ENCODE measurements at regions not wholly inside any gene's neighbourhood (a gene's known extent, or its start where the extent isn't known, plus 50 kb on each side); places are given as distances from the start of the nearest gene placed in this dataset.

DNA sequence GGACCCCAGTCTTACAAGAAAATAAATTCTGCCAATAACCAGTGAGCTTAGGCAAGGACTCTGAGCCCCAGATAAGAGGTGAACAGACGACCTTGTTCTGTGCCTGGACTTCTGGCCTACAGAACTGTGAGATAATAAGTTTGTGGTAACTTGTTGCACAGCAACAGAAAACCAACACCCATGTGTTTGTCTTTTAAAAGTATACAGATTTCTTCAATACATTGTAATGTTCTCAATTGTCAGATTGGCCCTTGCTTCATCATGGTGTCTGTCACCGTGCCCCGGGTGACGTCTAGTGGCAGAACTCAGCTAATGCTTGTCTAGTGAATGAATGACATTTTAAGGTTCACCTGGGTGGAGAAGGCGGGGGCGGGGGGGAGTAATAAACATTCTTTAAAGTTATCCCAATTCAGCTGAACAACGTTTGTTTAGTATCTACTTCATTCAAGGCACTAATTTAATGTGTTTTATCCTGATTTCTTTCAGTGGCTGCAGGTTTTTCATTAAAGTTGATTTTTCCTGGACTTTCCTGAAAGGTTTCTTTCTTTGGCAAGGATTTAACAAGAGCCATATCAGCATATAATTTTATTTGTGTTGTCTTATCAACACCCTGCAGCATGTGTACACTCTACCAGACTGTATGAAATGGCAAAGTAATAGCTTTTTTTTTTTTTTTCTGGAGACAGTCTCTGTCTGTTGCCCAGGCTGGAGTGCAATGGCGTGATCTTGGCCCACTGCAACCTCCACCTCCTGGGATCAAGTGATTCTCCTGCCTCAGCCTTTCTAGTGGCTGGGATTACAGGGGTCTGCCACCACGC is 123.8 kb upstream of the DLX2 start:
- no peak overlapping the region for H3K27ac ChIP-seq (ENCODE audit: insufficient read depth, low read length, poor library complexity, severe bottlenecking)
- no peaks in the 10 kb centered on the region for H3K36me3 ChIP-seq (ENCODE audit: control insufficient read depth, insufficient read depth, low read length)
- peaks cover 5 to 46% (median 15%) of the 10 kb centered on the region in 4 donors for H3K4me1 Mint-ChIP-seq
- H3K4me1 ChIP-seq (ENCODE audit: control insufficient read depth, insufficient read depth, low read length, poor library complexity, severe bottlenecking), result peaks cover 8% of the 10 kb centered on the region
- H3K9me3 ChIP-seq (ENCODE audit: control insufficient read depth in 2 of 2, low read length in 2 of 2), result no peaks in the 10 kb centered on the region
- no peak overlapping the region for H3K4me3 Mint-ChIP-seq
- H3K9me3 Mint-ChIP-seq, result no peaks in the 10 kb centered on the region
- ATAC-seq (ENCODE audit: low read depth in 2 of 2) (peak; percentile 51 to 59), DNase-seq (peak in 2 of 3 donors; percentile 20 to 75)
- H3K27me3 ChIP-seq (ENCODE audit: control insufficient read depth, insufficient read depth, low read length), result no peaks in the 10 kb centered on the region
- no peak overlapping the region for H3K4me3 ChIP-seq (ENCODE audit: low read depth, low read length)
- H3K36me3 Mint-ChIP-seq, result no peaks in the 10 kb centered on the region
- H3K27ac Mint-ChIP-seq, result peak overlapping the region in 1 of 3 donors; percentile 34
- peaks cover 27% of the 10 kb centered on the region for H3K27me3 Mint-ChIP-seq

DNA sequence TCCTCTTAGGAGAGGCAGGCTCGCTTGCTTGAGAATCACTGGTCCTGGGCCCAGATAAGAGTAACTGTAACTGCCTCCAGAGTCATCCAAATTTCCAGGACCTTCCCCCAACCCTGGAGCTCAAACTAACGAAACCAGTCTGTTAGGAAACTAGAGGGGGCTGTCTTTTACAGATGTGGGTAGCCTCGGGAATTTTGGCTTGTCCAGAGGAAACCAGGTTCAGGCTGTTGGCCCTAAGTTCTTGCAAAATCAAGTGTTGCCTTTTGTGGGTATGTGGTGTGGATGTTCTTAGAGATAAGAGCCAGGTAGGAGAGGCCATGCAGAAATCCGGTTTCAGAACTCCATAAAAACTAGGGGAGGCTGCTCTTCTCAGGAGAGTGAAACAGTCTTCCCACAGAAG is 125.0 kb upstream of the DLX2 start:
- no peaks in the 10 kb centered on the region for H3K36me3 ChIP-seq (ENCODE audit: control insufficient read depth, insufficient read depth, low read length)
- no peaks in the 10 kb centered on the region for H3K36me3 Mint-ChIP-seq
- no peak for DNase-seq
- no peak overlapping the region for H3K4me3 Mint-ChIP-seq
- no peak overlapping the region for H3K27ac ChIP-seq (ENCODE audit: insufficient read depth, low read length, poor library complexity, severe bottlenecking)
- H3K4me1 ChIP-seq (ENCODE audit: control insufficient read depth, insufficient read depth, low read length, poor library complexity, severe bottlenecking), result peaks cover 8% of the 10 kb centered on the region
- peaks cover 5 to 38% (median 14%) of the 10 kb centered on the region in 4 donors for H3K4me1 Mint-ChIP-seq
- ATAC-seq (ENCODE audit: low read depth in 2 of 2), result no peak
- no peaks in the 10 kb centered on the region for H3K27me3 ChIP-seq (ENCODE audit: control insufficient read depth, insufficient read depth, low read length)
- H3K27me3 Mint-ChIP-seq, result peaks cover 31% of the 10 kb centered on the region
- H3K9me3 ChIP-seq (ENCODE audit: control insufficient read depth in 2 of 2, low read length in 2 of 2), result no peaks in the 10 kb centered on the region
- H3K27ac Mint-ChIP-seq, result peak overlapping the region in 1 of 3 donors; percentile 38
- no peak overlapping the region for H3K4me3 ChIP-seq (ENCODE audit: low read depth, low read length)
- H3K9me3 Mint-ChIP-seq, result no peaks in the 10 kb centered on the region

DNA sequence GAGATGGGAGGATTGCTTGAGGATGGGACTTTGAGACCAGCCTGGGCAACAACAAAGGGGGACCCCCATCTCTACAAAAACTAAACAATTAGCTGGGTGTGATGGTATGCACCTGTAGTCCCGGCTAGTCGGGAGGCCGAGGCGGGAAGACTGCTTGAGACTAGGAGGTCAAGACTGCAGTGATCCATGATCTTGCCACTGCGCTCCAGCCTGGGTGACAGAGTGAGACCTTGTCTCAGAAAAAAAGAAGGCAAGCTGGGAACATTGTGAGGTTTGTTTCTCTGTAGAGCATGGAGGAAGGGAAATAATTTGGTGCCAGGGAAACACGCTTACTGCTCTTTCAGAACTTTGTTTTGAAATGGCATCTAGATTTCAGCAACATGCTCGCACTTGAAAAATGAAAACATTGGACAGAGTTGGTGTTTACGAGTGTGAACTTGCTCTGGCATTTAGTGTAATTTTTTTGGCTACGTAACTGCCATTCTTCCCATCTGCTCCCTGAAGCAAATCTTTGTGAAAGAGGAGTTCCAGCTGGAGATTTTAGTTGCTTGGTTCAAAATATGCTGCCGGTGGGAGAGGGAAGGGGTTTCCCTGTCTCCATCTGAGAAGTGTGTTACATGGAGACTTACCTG is 125.6 kb upstream of the DLX2 start:
- no peak for DNase-seq
- peak overlapping the region in 1 of 3 donors; percentile 5 for H3K27ac Mint-ChIP-seq
- no peak overlapping the region for H3K4me3 Mint-ChIP-seq
- H3K36me3 ChIP-seq (ENCODE audit: control insufficient read depth, insufficient read depth, low read length), result no peaks in the 10 kb centered on the region
- no peaks in the 10 kb centered on the region for H3K9me3 ChIP-seq (ENCODE audit: control insufficient read depth in 2 of 2, low read length in 2 of 2)
- no peaks in the 10 kb centered on the region for H3K9me3 Mint-ChIP-seq
- ATAC-seq (ENCODE audit: low read depth in 2 of 2), result no peak
- no peak overlapping the region for H3K27ac ChIP-seq (ENCODE audit: insufficient read depth, low read length, poor library complexity, severe bottlenecking)
- H3K27me3 ChIP-seq (ENCODE audit: control insufficient read depth, insufficient read depth, low read length), result peaks cover 4% of the 10 kb centered on the region
- H3K36me3 Mint-ChIP-seq, result no peaks in the 10 kb centered on the region
- no peak overlapping the region for H3K4me3 ChIP-seq (ENCODE audit: low read depth, low read length)
- H3K27me3 Mint-ChIP-seq, result peaks cover 35% of the 10 kb centered on the region
- H3K4me1 Mint-ChIP-seq, result peaks cover 5 to 32% (median 12%) of the 10 kb centered on the region in 4 donors
- peaks cover 8% of the 10 kb centered on the region for H3K4me1 ChIP-seq (ENCODE audit: control insufficient read depth, insufficient read depth, low read length, poor library complexity, severe bottlenecking)

DNA sequence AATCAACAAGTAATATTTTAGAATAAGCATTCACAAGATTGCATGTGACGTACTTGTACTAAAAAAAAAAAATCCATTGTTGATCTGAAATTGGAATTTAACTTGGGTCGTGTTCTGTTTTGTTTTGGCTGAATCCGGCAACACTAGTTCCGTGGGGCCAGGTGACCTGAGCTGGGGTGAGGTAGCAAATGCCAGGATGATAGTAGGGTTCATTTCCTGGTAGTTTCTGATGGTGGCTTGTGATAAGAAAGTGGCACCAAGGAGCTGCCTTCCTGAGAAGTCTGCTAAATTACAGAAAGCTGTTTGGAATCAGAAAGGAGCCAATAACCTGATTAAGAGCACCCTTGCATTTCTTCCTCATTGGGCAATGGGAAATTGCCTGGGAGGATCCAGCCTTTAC is 126.4 kb upstream of the DLX2 start:
- H3K27me3 Mint-ChIP-seq, result peaks cover 43% of the 10 kb centered on the region
- H3K27ac Mint-ChIP-seq, result peak overlapping the region in 1 of 3 donors; percentile 61
- H3K36me3 Mint-ChIP-seq, result no peaks in the 10 kb centered on the region
- H3K4me1 Mint-ChIP-seq, result peaks cover 0 to 27% (median 11%) of the 10 kb centered on the region in 4 donors
- H3K4me3 Mint-ChIP-seq, result no peak overlapping the region
- H3K4me1 ChIP-seq (ENCODE audit: control insufficient read depth, insufficient read depth, low read length, poor library complexity, severe bottlenecking), result peaks cover 3% of the 10 kb centered on the region
- no peak for DNase-seq
- ATAC-seq (ENCODE audit: low read depth in 2 of 2), result no peak
- peaks cover 13% of the 10 kb centered on the region for H3K27me3 ChIP-seq (ENCODE audit: control insufficient read depth, insufficient read depth, low read length)
- H3K27ac ChIP-seq (ENCODE audit: insufficient read depth, low read length, poor library complexity, severe bottlenecking), result no peak overlapping the region
- H3K36me3 ChIP-seq (ENCODE audit: control insufficient read depth, insufficient read depth, low read length), result no peaks in the 10 kb centered on the region
- H3K9me3 Mint-ChIP-seq, result no peaks in the 10 kb centered on the region
- no peak overlapping the region for H3K4me3 ChIP-seq (ENCODE audit: low read depth, low read length)
- H3K9me3 ChIP-seq (ENCODE audit: control insufficient read depth in 2 of 2, low read length in 2 of 2), result no peaks in the 10 kb centered on the region

DNA sequence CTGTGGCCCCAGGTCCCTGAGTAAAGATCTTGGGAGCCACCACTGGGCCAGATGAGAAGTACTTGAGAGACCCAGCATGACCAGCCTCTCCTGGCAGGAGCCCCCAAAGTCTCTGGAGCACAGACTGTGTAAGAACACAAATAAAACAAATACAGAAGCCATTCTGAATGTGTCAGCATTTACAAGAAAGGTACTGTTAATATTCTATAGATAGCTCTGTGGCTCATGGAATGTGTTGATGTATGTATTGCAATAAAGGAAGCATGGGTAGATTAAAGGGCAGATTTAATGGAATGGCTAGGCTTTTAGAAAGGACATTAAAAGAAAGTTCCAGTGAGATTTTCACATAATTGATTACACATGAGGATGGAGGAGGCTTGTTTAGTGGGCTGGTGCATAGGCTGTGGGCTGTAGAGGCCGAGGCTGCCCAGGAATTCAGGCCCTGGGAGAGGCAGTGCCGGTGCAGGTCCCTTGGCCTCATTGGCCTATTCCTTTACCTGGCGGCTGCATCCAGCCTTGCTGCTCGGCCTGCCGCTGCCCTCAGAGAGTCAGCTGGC is 127.7 kb upstream of the DLX2 start:
- Mint-ChIP-seq H3K4me3 (peak overlapping the region in 1 of 4 donors; percentile 7), H3K4me1 (peaks cover 0 to 30% (median 13%) of the 10 kb centered on the region in 4 donors), H3K9me3 (no peaks in the 10 kb centered on the region), H3K36me3 (no peaks in the 10 kb centered on the region), H3K27ac (peak overlapping the region in 1 of 3 donors; percentile 26), H3K27me3 (peaks cover 56% of the 10 kb centered on the region)
- ATAC-seq (ENCODE audit: low read depth in 2 of 2) (no peak), DNase-seq (no peak)
- H3K4me1 ChIP-seq (ENCODE audit: control insufficient read depth, insufficient read depth, low read length, poor library complexity, severe bottlenecking), result peaks cover 11% of the 10 kb centered on the region
- no peaks in the 10 kb centered on the region for H3K9me3 ChIP-seq (ENCODE audit: control insufficient read depth in 2 of 2, low read length in 2 of 2)
- no peak overlapping the region for H3K4me3 ChIP-seq (ENCODE audit: low read depth, low read length)
- H3K27me3 ChIP-seq (ENCODE audit: control insufficient read depth, insufficient read depth, low read length), result peaks cover 20% of the 10 kb centered on the region
- no peak overlapping the region for H3K27ac ChIP-seq (ENCODE audit: insufficient read depth, low read length, poor library complexity, severe bottlenecking)
- H3K36me3 ChIP-seq (ENCODE audit: control insufficient read depth, insufficient read depth, low read length), result no peaks in the 10 kb centered on the region

DNA sequence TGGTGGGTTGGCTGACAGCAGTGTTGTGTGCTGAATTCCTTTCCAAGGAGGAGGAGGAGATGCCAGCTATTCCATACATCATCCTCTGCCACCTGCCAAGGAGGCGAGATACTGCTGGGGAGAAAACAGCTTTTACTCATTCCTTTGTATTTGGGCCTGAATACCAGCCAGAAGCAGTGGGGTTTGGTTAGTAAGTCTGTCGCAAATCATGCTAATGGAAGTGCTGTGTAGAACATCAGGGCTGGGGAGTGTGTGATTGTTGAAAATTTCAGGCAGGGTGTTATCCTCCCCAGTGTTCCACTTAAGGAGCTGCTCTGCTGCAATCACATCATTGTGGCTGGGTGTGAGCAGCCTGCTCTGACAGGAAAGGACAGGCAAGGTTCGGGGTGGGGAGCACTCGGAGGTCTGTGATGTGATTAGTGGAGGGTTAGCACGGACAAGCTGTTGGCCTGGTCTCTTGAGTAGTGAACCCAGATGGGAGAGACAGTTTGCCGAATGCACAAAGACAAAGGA is 128.2 kb upstream of the DLX2 start:
- peaks cover 0 to 29% (median 13%) of the 10 kb centered on the region in 4 donors for H3K4me1 Mint-ChIP-seq
- H3K4me3 ChIP-seq (ENCODE audit: low read depth, low read length), result no peak overlapping the region
- DNase-seq (no peak), ATAC-seq (ENCODE audit: low read depth in 2 of 2) (no peak)
- H3K27me3 ChIP-seq (ENCODE audit: control insufficient read depth, insufficient read depth, low read length), result peaks cover 25% of the 10 kb centered on the region
- no peaks in the 10 kb centered on the region for H3K9me3 Mint-ChIP-seq
- no peaks in the 10 kb centered on the region for H3K36me3 ChIP-seq (ENCODE audit: control insufficient read depth, insufficient read depth, low read length)
- H3K27ac ChIP-seq (ENCODE audit: insufficient read depth, low read length, poor library complexity, severe bottlenecking), result no peak overlapping the region
- H3K27ac Mint-ChIP-seq, result peak overlapping the region in 1 of 3 donors; percentile 48
- H3K9me3 ChIP-seq (ENCODE audit: control insufficient read depth in 2 of 2, low read length in 2 of 2), result no peaks in the 10 kb centered on the region
- no peak overlapping the region for H3K4me3 Mint-ChIP-seq
- H3K27me3 Mint-ChIP-seq, result peaks cover 61% of the 10 kb centered on the region
- H3K36me3 Mint-ChIP-seq, result no peaks in the 10 kb centered on the region
- H3K4me1 ChIP-seq (ENCODE audit: control insufficient read depth, insufficient read depth, low read length, poor library complexity, severe bottlenecking), result peaks cover 15% of the 10 kb centered on the region

DNA sequence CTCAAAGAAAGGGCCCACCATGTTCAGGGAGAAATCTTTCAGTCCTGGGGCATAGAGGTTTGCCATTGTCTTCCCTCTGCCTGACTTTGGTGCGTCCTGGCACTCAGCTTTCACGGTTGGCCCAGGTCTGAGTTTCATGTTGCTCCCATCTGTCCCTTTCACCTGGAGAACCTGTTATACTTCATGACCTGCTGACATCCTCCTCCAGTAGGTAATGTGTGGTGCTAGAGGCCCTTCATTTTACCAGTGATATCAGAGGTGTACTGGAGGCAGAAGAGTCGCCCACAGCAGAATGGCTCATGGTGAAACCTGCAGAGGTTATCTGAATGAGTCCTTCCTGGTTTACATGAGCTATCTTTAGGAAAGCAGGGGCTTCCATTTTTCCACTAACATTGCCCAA is 128.8 kb upstream of the DLX2 start:
- H3K4me3 ChIP-seq (ENCODE audit: low read depth, low read length), result no peak overlapping the region
- no peaks in the 10 kb centered on the region for H3K9me3 ChIP-seq (ENCODE audit: control insufficient read depth in 2 of 2, low read length in 2 of 2)
- H3K36me3 ChIP-seq (ENCODE audit: control insufficient read depth, insufficient read depth, low read length), result no peaks in the 10 kb centered on the region
- H3K36me3 Mint-ChIP-seq, result no peaks in the 10 kb centered on the region
- no peaks in the 10 kb centered on the region for H3K9me3 Mint-ChIP-seq
- peaks cover 15% of the 10 kb centered on the region for H3K4me1 ChIP-seq (ENCODE audit: control insufficient read depth, insufficient read depth, low read length, poor library complexity, severe bottlenecking)
- no peak for DNase-seq
- no peak overlapping the region for H3K27ac ChIP-seq (ENCODE audit: insufficient read depth, low read length, poor library complexity, severe bottlenecking)
- ATAC-seq (ENCODE audit: low read depth in 2 of 2), result no peak
- H3K27me3 ChIP-seq (ENCODE audit: control insufficient read depth, insufficient read depth, low read length), result peaks cover 29% of the 10 kb centered on the region
- H3K27me3 Mint-ChIP-seq, result peaks cover 67% of the 10 kb centered on the region
- H3K27ac Mint-ChIP-seq, result no peak overlapping the region
- no peak overlapping the region for H3K4me3 Mint-ChIP-seq
- H3K4me1 Mint-ChIP-seq, result peaks cover 0 to 23% (median 12%) of the 10 kb centered on the region in 4 donors
